HG03066 (cell line): ENCODE measurements at regions not wholly inside any gene's neighbourhood (a gene's known extent, or its start where the extent isn't known, plus 50 kb on each side); places are given as distances from the start of the nearest gene placed in this dataset.
"Not testable (repeated sequence)": the region's sequence is repeated elsewhere in the genome, so short reads cannot be mapped to it uniquely, and the experiment has no call there.

Source experiments
- ATAC-seq: cut with Tn5 transposase; IDR thresholded peaks from one replicate; pipeline ENCODE4 v1.9.1; 2021; ENCODE audit warnings: low read depth; ENCODE audit not compliant: unreplicated experiment

DNA sequence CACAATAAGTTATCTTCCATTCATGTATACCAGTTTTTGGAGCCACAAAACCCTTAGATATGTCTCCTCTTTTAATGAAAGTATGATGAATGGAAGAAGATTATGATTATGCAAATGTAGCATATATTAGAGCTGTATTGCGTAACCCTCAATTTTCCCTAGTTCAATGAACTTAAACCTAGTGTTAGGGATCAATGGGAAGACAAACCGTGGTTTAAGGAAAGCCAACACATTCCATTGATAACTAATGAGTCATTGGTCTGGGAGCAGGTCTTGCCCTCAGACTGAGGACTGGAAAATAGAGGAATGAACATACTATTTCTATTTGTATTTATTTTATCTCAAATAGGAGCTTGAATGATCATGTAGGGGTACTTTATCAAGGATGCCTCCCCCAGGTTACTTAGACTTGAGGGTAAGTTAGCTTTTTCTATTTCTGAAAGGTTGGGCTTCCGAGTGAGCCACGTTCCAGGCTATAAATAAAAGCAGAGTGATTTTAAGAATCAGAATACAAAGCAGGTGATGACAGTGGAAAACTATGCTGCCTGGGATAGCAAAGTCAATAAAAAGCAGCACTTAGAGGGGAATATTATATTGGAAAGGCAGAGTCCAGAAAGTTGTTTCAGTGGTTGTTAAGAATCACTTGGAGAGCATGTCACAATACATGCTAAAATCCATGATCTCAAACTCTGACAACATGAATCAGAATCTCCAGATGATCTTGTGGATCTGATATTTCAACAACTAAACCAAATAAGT lies 356.0 kb downstream of the ADAM29 start:
- ATAC-seq: no peak

DNA sequence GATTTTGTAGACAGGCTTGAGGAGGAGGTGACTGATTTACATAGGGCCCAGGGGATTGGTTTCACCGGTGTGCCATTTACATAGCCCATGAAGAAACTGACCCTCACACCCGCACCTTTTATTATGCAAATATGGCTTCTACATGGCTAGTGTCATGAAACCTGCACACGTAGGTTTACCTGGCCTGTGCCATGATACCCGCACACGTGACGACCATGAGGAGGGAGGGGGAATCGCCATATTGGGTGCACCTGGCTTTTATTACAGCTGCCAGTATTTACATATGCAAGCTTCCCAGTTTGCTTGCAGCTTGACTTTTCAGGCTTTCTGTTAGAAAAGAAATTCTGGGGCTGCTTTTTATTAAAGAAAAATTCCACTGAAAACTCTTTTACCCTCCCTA lies 359.7 kb downstream of the ADAM29 start:
- no peak for ATAC-seq

DNA sequence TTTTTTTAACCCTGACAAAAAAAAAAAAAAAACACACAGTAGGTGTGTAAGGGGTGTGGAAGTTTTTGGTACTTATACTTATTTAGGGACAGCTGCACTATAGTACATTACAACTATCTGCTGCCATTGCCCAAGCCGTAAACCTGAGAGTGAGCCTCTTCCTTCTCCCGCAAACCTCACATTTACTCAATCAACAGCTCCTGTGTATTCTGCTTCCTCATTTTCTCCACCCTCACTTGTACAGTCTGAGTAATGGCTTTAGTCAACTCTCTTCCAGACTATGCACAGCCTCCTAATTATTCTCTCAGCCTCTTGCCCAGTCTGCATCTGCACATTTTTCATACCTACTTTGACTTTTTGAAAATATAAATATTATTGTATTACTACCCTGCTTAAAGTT lies 362.0 kb downstream of the ADAM29 start:
- ATAC-seq: no peak

GRCh38 chr4:175281894-175282293 lies 363.7 kb downstream of the ADAM29 start:
- ATAC-seq: no peak

GRCh38 chr4:175282407-175282806 lies 364.2 kb downstream of the ADAM29 start:
- ATAC-seq: no peak

DNA sequence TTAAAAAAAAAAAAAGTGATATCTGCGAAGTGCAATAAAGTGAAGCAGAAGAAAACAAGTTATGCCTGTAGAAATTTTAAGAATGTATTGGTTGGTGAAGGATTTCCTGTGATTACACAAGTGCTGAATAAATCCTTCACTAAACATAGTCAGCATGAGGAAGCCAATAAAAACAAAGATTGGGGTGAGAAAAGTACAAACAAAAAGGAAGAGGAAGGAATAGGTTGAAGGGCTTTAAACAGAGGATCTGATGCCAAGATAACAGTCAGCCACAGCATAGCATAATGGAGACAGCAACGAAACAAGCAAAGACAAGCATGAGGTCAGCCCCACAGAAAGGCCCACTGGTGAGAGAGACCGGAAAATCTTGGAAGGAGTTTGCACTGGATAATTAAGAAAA lies 372.2 kb downstream of the ADAM29 start:
- no peak for ATAC-seq

- ATAC-seq: no peak
Measured at GRCh38 chr4:175297965-175298565, 379.9 kb downstream of the ADAM29 start.

- ATAC-seq: no peak
Measured at GRCh38 chr4:175306436-175306835, 388.3 kb downstream of the ADAM29 start.

DNA sequence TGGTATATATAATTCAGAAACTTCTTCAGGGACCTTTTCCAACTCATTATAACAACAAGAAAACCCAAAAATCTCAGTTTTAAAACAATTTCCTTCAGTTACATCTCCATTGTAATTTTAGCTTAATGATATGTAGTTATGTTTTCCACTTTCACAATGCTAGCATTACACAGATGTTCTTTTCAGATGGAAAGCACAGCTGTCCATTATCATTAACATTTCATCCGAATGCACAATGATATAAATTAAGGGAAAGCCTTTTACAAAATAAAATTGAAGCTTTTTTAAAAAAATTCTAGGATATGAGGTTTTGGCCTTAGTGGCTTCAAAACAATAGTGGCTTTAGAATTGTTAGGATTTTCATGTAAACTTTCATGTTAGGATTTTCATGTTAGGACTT lies 389.2 kb downstream of the ADAM29 start:
- no peak for ATAC-seq

GRCh38 chr4:175308236-175308635 lies 390.1 kb downstream of the ADAM29 start:
- ATAC-seq: no peak

GRCh38 chr4:175309041-175309440 lies 390.9 kb downstream of the ADAM29 start:
- ATAC-seq: no peak

DNA sequence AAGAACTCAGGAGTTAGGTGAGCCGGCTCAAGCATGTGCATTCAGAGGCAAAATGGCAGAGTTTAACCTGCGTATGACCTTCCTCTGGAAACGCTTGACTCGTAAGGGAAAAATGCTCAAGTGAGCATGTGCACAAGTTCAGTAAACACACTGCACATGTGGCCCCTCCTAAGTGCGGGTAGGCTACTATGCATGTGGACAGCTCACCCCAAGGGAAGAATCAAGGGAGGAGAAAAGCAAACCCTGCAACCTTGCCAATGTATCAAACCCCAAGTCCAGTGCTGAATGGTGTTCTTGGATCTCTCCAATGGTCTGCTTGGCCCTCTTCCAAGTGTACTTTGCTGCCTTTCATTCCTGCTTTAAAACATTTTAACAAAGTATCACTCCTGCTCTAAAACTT lies 407.1 kb downstream of the ADAM29 start:
- no peak for ATAC-seq

GRCh38 chr4:175326796-175327195 lies 408.6 kb downstream of the ADAM29 start:
- ATAC-seq: no peak

- no peak for ATAC-seq
Measured at GRCh38 chr4:175330236-175330635, 412.1 kb downstream of the ADAM29 start.

GRCh38 chr4:175330652-175331051 lies 412.5 kb downstream of the ADAM29 start:
- no peak for ATAC-seq

- no peak for ATAC-seq
Measured at GRCh38 chr4:175335331-175335730, 417.2 kb downstream of the ADAM29 start.

GRCh38 chr4:175336570-175336969 lies 418.4 kb downstream of the ADAM29 start:
- not testable (repeated sequence) for ATAC-seq

GRCh38 chr4:175339100-175339707 lies 421.0 kb downstream of the ADAM29 start:
- ATAC-seq: no peak

- no peak for ATAC-seq
Measured at GRCh38 chr4:175341203-175341755, 423.1 kb downstream of the ADAM29 start.

- no peak for ATAC-seq
Measured at GRCh38 chr4:175346376-175346775, 428.2 kb downstream of the ADAM29 start.

- no peak for ATAC-seq
Measured at GRCh38 chr4:175350246-175350645, 432.1 kb downstream of the ADAM29 start.

- ATAC-seq: no peak
Measured at GRCh38 chr4:175351473-175351872, 433.3 kb downstream of the ADAM29 start.
